Stimulated activated CD8-positive, alpha-beta memory T cell treated with anti-CD3 and anti-CD28 coated beads, Interleukin-4, amount 100 ng/mL, for 24 hours (primary cell): ENCODE measurements at regions not wholly inside any gene's neighbourhood (a gene's known extent, or its start where the extent isn't known, plus 50 kb on each side); places are given as distances from the start of the nearest gene placed in this dataset.

Experiments used
- DNase-seq: peaks from one replicate; pipeline ENCODE4 v3.0.0-alpha.2; 2020; ENCODE audit warnings: low read depth

- no peak for DNase-seq
These were observed 720.9 kb downstream of the BRD1 start for GRCh38 chr22:49106842-49107152.

- no peak for DNase-seq
These were observed 721.4 kb downstream of the BRD1 start for GRCh38 chr22:49106096-49106841.

- DNase-seq: no peak
These were observed 723.2 kb downstream of the BRD1 start for GRCh38 chr22:49104434-49104833.

GRCh38 chr22:49103314-49104059 lies 724.2 kb downstream of the BRD1 start:
- no peak for DNase-seq

GRCh38 chr22:49102367-49102766 lies 725.3 kb downstream of the BRD1 start:
- no peak for DNase-seq

GRCh38 chr22:49101873-49102272 lies 725.8 kb downstream of the BRD1 start:
- no peak for DNase-seq

GRCh38 chr22:49101225-49101624 lies 726.4 kb downstream of the BRD1 start:
- no peak for DNase-seq

- DNase-seq: no peak
These were observed 726.9 kb downstream of the BRD1 start for GRCh38 chr22:49100773-49101172.

GRCh38 chr22:49100316-49100715 lies 727.4 kb downstream of the BRD1 start:
- DNase-seq: no peak

GRCh38 chr22:49099496-49100124 lies 728.1 kb downstream of the BRD1 start:
- no peak for DNase-seq

- no peak for DNase-seq
These were observed 728.6 kb downstream of the BRD1 start for GRCh38 chr22:49099089-49099488.

GRCh38 chr22:49097966-49098365 lies 729.7 kb downstream of the BRD1 start:
- no peak for DNase-seq

GRCh38 chr22:49097171-49097925 lies 730.3 kb downstream of the BRD1 start:
- no peak for DNase-seq

GRCh38 chr22:49096476-49096875 lies 731.2 kb downstream of the BRD1 start:
- DNase-seq: no peak

- no peak for DNase-seq
These were observed 732.3 kb downstream of the BRD1 start for GRCh38 chr22:49095366-49095765.

- DNase-seq: no peak
These were observed 732.8 kb downstream of the BRD1 start for GRCh38 chr22:49094858-49095257.

GRCh38 chr22:49094151-49094550 lies 733.5 kb downstream of the BRD1 start:
- DNase-seq: no peak

- DNase-seq: no peak
These were observed 734.3 kb downstream of the BRD1 start for GRCh38 chr22:49093192-49093880.

- no peak for DNase-seq
These were observed 735.0 kb downstream of the BRD1 start for GRCh38 chr22:49092716-49093115.

GRCh38 chr22:49091917-49092545 lies 735.6 kb downstream of the BRD1 start:
- no peak for DNase-seq

- DNase-seq: no peak
These were observed 736.2 kb downstream of the BRD1 start for GRCh38 chr22:49091451-49091850.

- DNase-seq: no peak
These were observed 736.9 kb downstream of the BRD1 start for GRCh38 chr22:49090853-49091135.
